Tibial nerve (tissue), 4 donors: ENCODE measurements at regions not wholly inside any gene's neighbourhood (a gene's known extent, or its start where the extent isn't known, plus 50 kb on each side); places are given as distances from the start of the nearest gene placed in this dataset.

Experiments used
- DNase-seq, 2 donors: peaks; one replicate each; pipeline ENCODE4 v3.0.0-alpha.2; 2019; ENCODE audit warnings: low spot score in 2 of 2
- H3K27ac ChIP-seq, 4 donors: fragments of 200-600 bp; sonication (generic) in 3 of 4; one replicate each; pipeline ENCODE4 v1.5.1; 2017 to 2019; ENCODE audit warnings: mild to moderate bottlenecking in 1 of 4
- H3K27me3 ChIP-seq, 2 donors: fragments of 200-600 bp; sonication (generic) in 1 of 2; one replicate each; pipeline versions ENCODE4 v1.5.1 to v1.6.0; 2017 to 2019
- H3K36me3 ChIP-seq, 3 donors: fragments of 200-600 bp; sonication (generic); one replicate each; pipeline ENCODE4 v1.5.1; 2018 to 2019
- H3K4me1 ChIP-seq, 4 donors: fragments of 200-600 bp; sonication (generic) in 3 of 4; one replicate each; pipeline ENCODE4 v1.5.1; 2017 to 2019
- H3K4me3 ChIP-seq, 4 donors: fragments of 200-600 bp; sonication (generic) in 3 of 4; one replicate each; pipeline ENCODE4 v1.5.1; 2017 to 2019; ENCODE audit warnings: mild to moderate bottlenecking in 1 of 4, moderate library complexity in 1 of 4
- H3K9me3 ChIP-seq, 4 donors: fragments of 200-600 bp; sonication (generic) in 3 of 4; one replicate each; pipeline ENCODE4 v1.5.1; 2017 to 2019
- CTCF ChIP-seq, 5 experiments: fragments of 200-600 bp in 3 of 5; fragments of 450-650 bp in 2 of 5; sonication (generic) in 3 of 5; IDR thresholded peaks; one replicate each; pipeline ENCODE4 v1.5.1; 2016 to 2019; ENCODE audit warnings: antibody characterized with exemption in 5 of 5, mild to moderate bottlenecking in 3 of 5, moderate library complexity in 2 of 5
- EP300 ChIP-seq, 2 donors: sonication (generic); formaldehyde crosslinking; IDR thresholded peaks; one replicate each; pipeline ENCODE4 v1.6.1; 2017; ENCODE audit warnings: antibody characterized with exemption in 2 of 2, mild to moderate bottlenecking in 1 of 2
- POLR2A ChIP-seq, 2 donors: fragments of 450-650 bp; IDR thresholded peaks; one replicate each; pipeline ENCODE4 v1.6.1; 2017; ENCODE audit warnings: antibody characterized with exemption in 2 of 2, mild to moderate bottlenecking in 2 of 2, moderate library complexity in 2 of 2
- WGBS, 2 donors: methylation state at CpG; one replicate each; pipeline ENCODE4 v1.1.5; 2018; 5-methylcytosine and 5-hydroxymethylcytosine counted together

- peaks cover 0 to 11% (median under 1%) of the 10 kb centered on the region in 4 donors for H3K4me1 ChIP-seq
- 86 to 98% methylated on average over 1 of the region's 1 CpG for WGBS, 2 donors
- H3K27me3 ChIP-seq, result no peaks in the 10 kb centered on the region
- TF ChIP-seq EP300 (IDR thresholded peaks at IDR 0.05) (no peak), POLR2A (IDR thresholded peaks at IDR 0.05) (no peak), CTCF (IDR thresholded peaks at IDR 0.05) (no peak)
- H3K9me3 ChIP-seq, result peaks cover 0 to 9% (median 0%) of the 10 kb centered on the region in 4 donors
- no peaks in the 10 kb centered on the region for H3K36me3 ChIP-seq
- DNase-seq, result no peak
- no peak overlapping the region for H3K4me3 ChIP-seq
- no peak overlapping the region for H3K27ac ChIP-seq
Measured at GRCh38 chr4:38309471-38309870, 349.3 kb downstream of the PTTG2 start.

- Histone ChIP-seq H3K27ac (no peak overlapping the region), H3K9me3 (peaks cover 0 to 9% (median 0%) of the 10 kb centered on the region in 4 donors), H3K27me3 (no peaks in the 10 kb centered on the region), H3K36me3 (no peaks in the 10 kb centered on the region), H3K4me1 (peaks cover 0 to 22% (median 4%) of the 10 kb centered on the region in 4 donors), H3K4me3 (no peak overlapping the region)
- TF ChIP-seq EP300 (IDR thresholded peaks at IDR 0.05), result no peak
- TF ChIP-seq POLR2A (IDR thresholded peaks at IDR 0.05), result no peak
- TF ChIP-seq CTCF (IDR thresholded peaks at IDR 0.05), result no peak
- 62 to 71% methylated on average over 4 of the region's 4 CpGs for WGBS, 2 donors
- DNase-seq, result no peak
Measured at GRCh38 chr4:38310446-38311043, 350.3 kb downstream of the PTTG2 start.

GRCh38 chr4:38311495-38312126 is 351.4 kb downstream of the PTTG2 start:
- no peak for TF ChIP-seq EP300 (IDR thresholded peaks at IDR 0.05)
- no peak for TF ChIP-seq CTCF (IDR thresholded peaks at IDR 0.05)
- TF ChIP-seq POLR2A (IDR thresholded peaks at IDR 0.05), result no peak
- peaks cover 0 to 9% (median 0%) of the 10 kb centered on the region in 4 donors for H3K9me3 ChIP-seq
- no peaks in the 10 kb centered on the region for H3K27me3 ChIP-seq
- H3K4me1 ChIP-seq, result peaks cover 0 to 22% (median 4%) of the 10 kb centered on the region in 4 donors
- H3K36me3 ChIP-seq, result no peaks in the 10 kb centered on the region
- H3K27ac ChIP-seq, result no peak overlapping the region
- no peak for DNase-seq
- WGBS, 2 donors, result 73 to 86% methylated on average over 8 of the region's 8 CpGs
- H3K4me3 ChIP-seq, result no peak overlapping the region

GRCh38 chr4:38313175-38313574 is 350.8 kb upstream of the KLF3 start:
- DNase-seq, result no peak
- no peak for TF ChIP-seq POLR2A (IDR thresholded peaks at IDR 0.05)
- TF ChIP-seq CTCF (IDR thresholded peaks at IDR 0.05), result no peak
- no peak for TF ChIP-seq EP300 (IDR thresholded peaks at IDR 0.05)
- H3K4me3 ChIP-seq, result no peak overlapping the region
- WGBS, 2 donors, result 84 to 86% methylated on average over 5 of the region's 5 CpGs
- H3K4me1 ChIP-seq, result peaks cover 0 to 24% (median 5%) of the 10 kb centered on the region in 4 donors
- H3K36me3 ChIP-seq, result no peaks in the 10 kb centered on the region
- H3K27me3 ChIP-seq, result no peaks in the 10 kb centered on the region
- peak overlapping the region in 1 of 4 donors; percentile 68 for H3K27ac ChIP-seq
- H3K9me3 ChIP-seq, result peaks cover 0 to 9% (median 0%) of the 10 kb centered on the region in 4 donors

GRCh38 chr4:38313999-38314561 is 349.9 kb upstream of the KLF3 start:
- WGBS, 2 donors, result 55 to 62% methylated on average over 4 of the region's 4 CpGs
- no peaks in the 10 kb centered on the region for H3K36me3 ChIP-seq
- no peaks in the 10 kb centered on the region for H3K27me3 ChIP-seq
- DNase-seq, result no peak
- H3K4me1 ChIP-seq, result peaks cover 0 to 25% (median 7%) of the 10 kb centered on the region in 4 donors
- no peak overlapping the region for H3K4me3 ChIP-seq
- peaks cover 0 to 9% (median 0%) of the 10 kb centered on the region in 4 donors for H3K9me3 ChIP-seq
- H3K27ac ChIP-seq, result peak overlapping the region in 3 of 4 donors; percentile 41 to 74 (median 43)
- TF ChIP-seq POLR2A (IDR thresholded peaks at IDR 0.05), result no peak
- no peak for TF ChIP-seq CTCF (IDR thresholded peaks at IDR 0.05)
- TF ChIP-seq EP300 (IDR thresholded peaks at IDR 0.05), result no peak
